GM18511 (cell line): ENCODE measurements at regions not wholly inside any gene's neighbourhood (a gene's known extent, or its start where the extent isn't known, plus 50 kb on each side); places are given as distances from the start of the nearest gene placed in this dataset.
"Not testable (repeated sequence)": the region's sequence is repeated elsewhere in the genome, so short reads cannot be mapped to it uniquely, and the experiment has no call there.

Experiments used
- ATAC-seq: cut with Tn5 transposase; IDR thresholded peaks from one replicate; pipeline ENCODE4 v1.9.1; 2021; ENCODE audit warnings: mild to moderate bottlenecking, moderate library complexity; ENCODE audit not compliant: unreplicated experiment

GRCh38 chr6:28657381-28657768 is 131.7 kb downstream of the GPX5 start:
- no peak for ATAC-seq

DNA sequence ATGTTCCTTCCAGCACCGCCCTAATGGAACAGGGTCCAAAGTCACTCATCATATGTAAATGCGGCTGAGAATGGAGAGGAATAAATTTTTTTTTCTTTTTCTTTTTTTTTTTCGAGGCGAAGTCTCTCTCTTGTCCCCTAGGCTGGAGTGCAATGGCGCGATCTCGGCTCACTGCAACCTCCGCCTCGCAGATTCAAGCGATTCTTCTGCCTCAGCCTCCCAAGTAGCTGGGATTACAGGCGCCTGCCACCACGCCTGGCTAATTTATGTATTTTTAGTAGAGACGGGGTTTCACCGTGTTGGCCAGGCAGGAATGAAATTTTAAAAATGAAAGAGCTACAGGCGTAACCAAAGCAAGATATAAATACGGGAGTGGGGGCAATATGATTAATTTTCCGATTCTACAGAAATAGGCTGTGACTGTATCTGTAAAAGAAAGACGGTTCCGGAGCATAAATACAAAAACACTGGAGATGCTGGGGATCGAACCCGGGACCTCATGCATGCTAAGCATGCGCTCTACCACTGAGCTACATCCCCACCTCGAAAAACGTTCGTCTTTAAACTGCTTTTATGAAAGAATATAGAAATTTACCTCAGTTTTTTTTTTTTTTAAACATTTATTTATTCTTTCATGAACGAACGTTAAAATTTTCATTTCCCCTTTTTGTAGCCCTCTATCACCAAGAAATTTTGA is 132.2 kb downstream of the GPX5 start:
- ATAC-seq: no peak

GRCh38 chr6:28658475-28659249 is 133.0 kb downstream of the GPX5 start:
- no peak for ATAC-seq

GRCh38 chr6:28659250-28659566 is 133.5 kb downstream of the GPX5 start:
- no peak for ATAC-seq

DNA sequence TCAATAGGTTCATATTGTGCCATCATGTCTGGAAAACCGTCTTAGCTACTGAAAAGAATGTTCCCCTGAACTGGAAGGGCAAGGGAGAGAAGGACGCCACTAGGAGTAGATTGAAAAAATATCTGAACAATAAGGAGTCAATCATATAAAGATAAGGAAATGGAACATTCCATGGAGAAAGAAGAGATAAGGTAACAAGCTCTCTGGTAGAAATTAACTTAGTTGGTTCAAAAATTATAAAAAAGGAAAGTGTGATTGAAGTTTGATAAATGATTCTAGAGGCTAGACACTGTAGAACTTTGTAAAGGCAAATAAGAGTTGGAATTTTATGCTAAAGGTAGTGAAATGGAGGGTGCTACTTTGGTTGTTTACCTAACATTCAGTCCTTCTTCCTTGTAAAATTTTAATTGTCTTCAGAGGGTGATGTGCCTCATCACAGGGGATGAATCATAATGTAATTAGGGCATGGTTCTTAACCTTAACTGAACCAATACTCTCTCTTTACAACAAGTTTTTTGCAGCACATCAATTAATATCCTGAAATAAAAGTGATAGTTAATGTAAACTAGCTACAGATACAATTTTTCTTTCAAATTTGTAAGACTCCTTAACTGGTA is 135.5 kb downstream of the GPX5 start:
- ATAC-seq: no peak

DNA sequence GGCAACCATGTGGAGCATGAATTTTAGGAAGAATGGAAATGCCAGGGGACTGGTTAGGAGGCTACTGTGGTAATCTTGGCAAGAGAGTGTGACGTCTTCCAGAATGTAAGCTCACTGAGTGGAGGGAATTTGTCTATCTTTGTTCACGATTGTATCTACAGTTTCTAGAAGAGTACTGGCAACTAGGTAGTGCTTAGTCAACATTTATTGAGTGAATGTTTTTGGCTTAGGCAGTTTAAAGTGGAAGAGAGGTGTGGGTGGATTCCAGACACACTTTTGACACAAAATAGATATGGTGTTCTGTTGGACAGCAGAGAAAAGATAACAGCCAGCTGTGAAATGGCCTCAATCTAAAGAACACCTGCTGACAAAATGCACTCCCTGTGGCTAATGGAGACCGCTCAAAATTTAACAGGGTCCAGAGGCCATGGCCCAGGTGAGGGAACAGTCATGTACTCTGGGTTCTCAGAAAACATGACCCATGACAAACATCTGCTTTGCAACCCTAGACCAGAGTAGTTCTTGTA is 139.3 kb downstream of the GPX5 start:
- ATAC-seq: no peak

GRCh38 chr6:28673417-28673786 is 147.7 kb downstream of the GPX5 start:
- no peak for ATAC-seq

DNA sequence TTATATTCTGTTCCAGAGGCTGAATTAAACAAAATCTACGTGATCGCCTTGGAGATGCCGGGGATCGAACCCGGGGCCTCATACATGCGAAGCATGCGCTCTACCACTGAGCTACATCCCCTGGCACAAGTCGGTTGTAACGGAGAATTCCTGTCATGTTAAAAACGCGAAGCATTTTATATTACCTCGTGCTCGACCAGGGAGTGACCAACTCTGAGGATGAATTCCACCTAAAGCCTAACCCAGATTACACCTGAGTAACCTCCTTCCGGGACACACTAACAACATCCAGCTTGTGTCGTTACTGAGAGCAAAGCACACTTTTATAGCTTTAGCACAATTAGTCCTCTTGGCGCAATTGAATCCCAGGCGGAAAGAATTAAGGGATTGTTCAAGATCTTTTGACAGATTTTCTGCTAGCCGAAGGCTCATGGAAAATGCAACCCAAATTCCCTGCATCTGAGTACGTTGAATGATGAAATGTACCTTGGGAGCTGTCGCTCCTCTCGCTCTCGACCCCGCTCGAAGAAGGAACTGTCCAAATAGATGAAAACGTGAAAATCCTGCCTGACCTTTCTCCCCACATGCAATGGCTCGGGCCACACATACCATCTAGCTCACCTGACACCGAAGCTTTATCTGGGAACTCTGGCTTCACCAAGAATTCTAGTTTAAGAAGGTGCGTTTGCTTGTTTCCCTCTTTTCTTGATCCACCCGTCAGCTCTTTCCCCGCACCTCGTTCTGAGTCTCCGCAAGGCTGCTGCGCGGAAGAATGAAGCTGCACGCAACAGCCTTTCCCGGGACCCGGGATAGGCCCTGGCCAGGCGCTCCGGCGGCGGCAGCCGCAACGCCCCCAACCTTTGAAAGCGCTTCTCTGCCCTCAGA is 148.3 kb downstream of the GPX5 start:
- ATAC-seq: no peak

GRCh38 chr6:28675600-28675999 is 149.9 kb downstream of the GPX5 start:
- no peak for ATAC-seq

- ATAC-seq: no peak
These were observed 156.9 kb downstream of the GPX5 start for GRCh38 chr6:28682542-28682941.

DNA sequence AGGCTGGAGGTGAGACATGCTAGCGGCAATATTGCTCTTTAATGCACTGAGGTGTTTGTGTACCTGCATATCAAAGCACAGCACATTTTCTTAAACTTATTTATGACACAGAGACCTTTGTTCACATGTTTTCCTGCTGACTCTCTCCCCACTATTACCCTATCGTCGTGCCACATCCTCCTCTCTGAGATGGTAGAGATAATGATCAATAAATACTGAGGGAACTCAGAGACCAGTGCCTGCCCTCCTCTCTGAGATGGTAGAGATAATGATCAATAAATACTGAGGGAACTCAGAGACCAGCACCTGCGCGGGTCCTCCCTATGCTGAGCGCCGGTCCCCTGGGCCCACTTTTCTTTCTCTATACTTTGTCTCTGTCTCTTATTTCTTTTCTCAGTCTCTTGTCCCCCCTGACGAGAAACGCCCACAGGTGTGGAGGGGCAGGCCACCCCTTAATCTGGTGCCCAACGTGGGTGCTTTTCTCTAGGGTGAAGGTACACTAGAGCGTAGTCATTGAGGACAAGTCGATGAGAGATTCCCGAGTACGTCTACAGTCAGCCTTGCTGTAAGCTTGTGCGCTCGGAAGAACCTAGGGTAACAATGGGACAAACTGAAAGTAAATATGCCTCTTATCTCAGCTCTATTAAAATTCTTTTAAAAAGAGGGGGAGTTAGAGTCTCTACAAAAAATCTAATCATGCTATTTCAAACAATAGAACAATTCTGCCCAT is 157.4 kb downstream of the GPX5 start:
- ATAC-seq: not testable (repeated sequence)

DNA sequence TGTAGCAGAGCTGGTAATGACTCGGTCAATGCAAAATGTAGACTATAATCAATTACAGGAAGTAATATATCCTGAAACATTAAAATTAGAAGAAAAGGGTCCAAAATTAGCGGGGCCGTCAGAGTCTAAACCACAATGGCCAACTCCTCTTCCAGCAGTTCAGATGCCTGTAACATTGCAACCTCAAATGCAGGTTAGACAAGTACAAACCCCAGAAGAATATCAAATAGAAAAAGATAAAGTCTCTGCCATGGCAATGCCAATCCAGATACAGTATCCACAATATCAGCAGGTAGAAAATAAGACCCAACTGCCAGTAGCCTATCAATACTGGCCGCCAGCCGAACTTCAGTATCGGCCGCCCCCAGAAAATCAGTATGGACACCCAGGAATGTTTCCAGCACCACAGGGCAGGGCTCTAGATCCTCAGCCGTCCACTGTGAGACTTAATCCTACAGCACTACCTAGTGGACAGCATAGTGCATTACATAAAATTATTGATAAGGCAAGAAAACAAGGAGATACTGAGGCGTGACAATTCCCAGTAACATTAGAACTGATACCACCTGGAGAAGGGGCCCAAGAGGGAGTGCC is 158.4 kb downstream of the GPX5 start:
- no peak for ATAC-seq

- ATAC-seq: not testable (repeated sequence)
These were observed 160.3 kb downstream of the GPX5 start for GRCh38 chr6:28685960-28686359.

GRCh38 chr6:28686446-28687027 is 160.9 kb downstream of the GPX5 start:
- not testable (repeated sequence) for ATAC-seq

DNA sequence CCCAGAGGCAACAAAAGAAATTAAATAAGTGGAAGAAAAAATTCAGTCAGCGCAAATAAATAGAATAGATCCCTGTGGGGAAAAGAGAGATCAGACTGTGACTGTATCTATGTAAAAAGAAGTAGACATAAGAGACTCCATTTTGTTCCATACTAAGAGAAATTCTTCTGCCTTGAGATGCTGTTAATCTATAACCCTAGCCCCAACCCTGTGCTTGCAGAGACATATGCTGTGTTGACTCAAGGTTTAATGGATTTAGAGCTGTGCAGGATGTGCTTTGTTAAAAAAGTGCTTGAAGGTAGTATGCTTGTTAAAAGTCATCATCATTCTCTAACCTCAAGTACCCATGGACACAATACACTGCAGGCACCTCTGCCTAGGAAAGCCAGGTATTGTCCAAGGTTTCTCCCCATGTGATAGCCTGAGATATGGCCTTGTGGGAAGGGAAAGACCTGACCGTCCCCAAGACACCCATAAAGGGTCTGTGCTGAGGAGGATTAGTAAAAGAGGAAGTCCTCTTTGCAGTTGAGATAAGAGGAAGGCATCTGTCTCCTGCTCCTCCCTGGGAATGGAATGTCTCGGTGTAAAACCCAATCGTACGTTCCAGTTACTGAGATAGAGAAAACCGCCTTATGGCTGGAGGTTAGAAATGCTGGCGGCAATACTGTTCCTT is 161.8 kb downstream of the GPX5 start:
- ATAC-seq: not testable (repeated sequence)

DNA sequence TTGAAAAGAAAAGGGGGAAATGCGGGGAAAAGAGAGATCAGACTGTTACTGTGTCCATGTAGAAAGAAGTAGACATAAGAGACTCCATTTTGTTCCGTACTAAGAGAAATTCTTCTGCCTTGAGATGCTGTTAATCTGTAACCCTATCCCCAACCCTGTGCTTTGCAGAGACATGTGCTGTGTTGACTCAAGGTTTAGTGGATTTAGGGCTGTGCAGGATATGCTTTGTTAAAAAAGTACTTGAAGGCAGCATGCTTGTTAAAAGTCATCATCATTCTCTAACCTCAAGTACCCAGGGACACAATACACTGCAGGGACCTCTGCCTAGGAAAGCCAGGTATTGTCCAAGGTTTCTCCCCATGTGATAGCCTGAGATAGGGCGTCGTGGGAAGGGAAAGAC is 166.3 kb downstream of the GPX5 start:
- not testable (repeated sequence) for ATAC-seq

GRCh38 chr6:28693033-28693750 is 167.5 kb downstream of the GPX5 start:
- ATAC-seq: no peak

GRCh38 chr6:28693751-28694443 is 168.2 kb downstream of the GPX5 start:
- ATAC-seq: no peak
